DND-41 (cell line): ENCODE measurements at regions not wholly inside any gene's neighbourhood (a gene's known extent, or its start where the extent isn't known, plus 50 kb on each side); places are given as distances from the start of the nearest gene placed in this dataset.

Experiments
- ATAC-seq: fragments of 200-7000 bp; cut with Tn5 transposase; 3 replicates; pipeline ENCODE4 v1.9.1; 2021; ENCODE audit warnings: low read depth; ENCODE audit not compliant: insufficient read depth
- DNase-seq: peaks from one replicate; pipeline ENCODE4 v3.0.0-alpha.2; 2020
- H2AFZ ChIP-seq: 2 replicates; pipeline ENCODE4 v1.6.0; 2012; ENCODE audit warnings: low read depth, low read length
- H3K27ac ChIP-seq: 2 replicates; pipeline ENCODE4 v1.5.1; 2012; ENCODE audit warnings: low read length, inconsistent platforms
- H3K27me3 ChIP-seq: fragments of 200-600 bp; sonication (generic); 2 replicates; pipeline ENCODE4 v1.6.0; 2012; ENCODE audit warnings: low read length, mild to moderate bottlenecking, inconsistent platforms; ENCODE audit not compliant: insufficient read depth, poor library complexity
- H3K36me3 ChIP-seq: 2 replicates; pipeline ENCODE4 v1.5.1; 2012; ENCODE audit warnings: low read length, inconsistent platforms; ENCODE audit not compliant: insufficient read depth
- H3K4me1 ChIP-seq: 2 replicates; pipeline ENCODE4 v1.5.1; 2012; ENCODE audit warnings: mild to moderate bottlenecking, low read length; ENCODE audit not compliant: insufficient read depth
- H3K4me2 ChIP-seq: 2 replicates; pipeline ENCODE4 v1.6.0; 2012; ENCODE audit warnings: mild to moderate bottlenecking, moderate library complexity, low read length, inconsistent platforms; ENCODE audit not compliant: insufficient read depth
- H3K4me3 ChIP-seq, 2 experiments: fragments of 200-600 bp in 1 of 2; shearing (Covaris generic) in 1 of 2; 2 replicates each; pipeline ENCODE4 v1.5.1; 2012 to 2016; ENCODE audit warnings: inconsistent platforms in 2 of 2, low read length in 2 of 2, mild to moderate bottlenecking in 2 of 2, low read depth in 1 of 2, moderate library complexity in 1 of 2
- H3K79me2 ChIP-seq: 2 replicates; pipeline ENCODE4 v1.6.0; 2012; ENCODE audit warnings: low read length, inconsistent platforms; ENCODE audit not compliant: insufficient read depth
- H3K9ac ChIP-seq: 2 replicates; pipeline ENCODE4 v1.6.0; 2012; ENCODE audit warnings: low read depth, mild to moderate bottlenecking, inconsistent platforms, low read length, moderate library complexity
- H3K9me3 ChIP-seq: 2 replicates; pipeline ENCODE4 v1.5.1; 2012; ENCODE audit warnings: low read length, moderate library complexity, mild to moderate bottlenecking, inconsistent platforms; ENCODE audit not compliant: insufficient read depth, severe bottlenecking
- H4K20me1 ChIP-seq: 2 replicates; pipeline ENCODE4 v1.6.0; 2012; ENCODE audit warnings: low read length; ENCODE audit not compliant: insufficient read depth
- EZH2 ChIP-seq: IDR thresholded peaks from 3 replicates; pipeline ENCODE4 v1.6.1; 2012; ENCODE audit warnings: borderline replicate concordance, low read depth, mild to moderate bottlenecking, moderate library complexity, low read length, inconsistent platforms; ENCODE audit not compliant: severe bottlenecking
- TF ChIP-seq, protein P1 (sequence below): IDR thresholded peaks from 2 replicates; pipeline ENCODE4 v1.5.1; 2012; ENCODE audit warnings: borderline replicate concordance, low read length, moderate library complexity, mild to moderate bottlenecking; ENCODE audit not compliant: poor library complexity, severe bottlenecking; ENCODE audit errors: extremely low read depth

GRCh38 chr3:31417486-31417885 is 115.2 kb upstream of the STT3B start:
- Histone ChIP-seq H3K36me3 (no peaks in the 10 kb centered on the region), H3K27me3 (no peaks in the 10 kb centered on the region), H3K9me3 (no peaks in the 10 kb centered on the region), H3K27ac (no peak overlapping the region), H3K4me1 (no peaks in the 10 kb centered on the region), H3K4me2 (no peak overlapping the region), H3K79me2 (no peaks in the 10 kb centered on the region), H3K9ac (no peak overlapping the region), H4K20me1 (no peaks in the 10 kb centered on the region), H2AFZ (no peak overlapping the region), H3K4me3 (no peak overlapping the region)
- ATAC-seq (no peak), DNase-seq (no peak)
- no peak for TF ChIP-seq EZH2
- TF ChIP-seq, protein P1, sequence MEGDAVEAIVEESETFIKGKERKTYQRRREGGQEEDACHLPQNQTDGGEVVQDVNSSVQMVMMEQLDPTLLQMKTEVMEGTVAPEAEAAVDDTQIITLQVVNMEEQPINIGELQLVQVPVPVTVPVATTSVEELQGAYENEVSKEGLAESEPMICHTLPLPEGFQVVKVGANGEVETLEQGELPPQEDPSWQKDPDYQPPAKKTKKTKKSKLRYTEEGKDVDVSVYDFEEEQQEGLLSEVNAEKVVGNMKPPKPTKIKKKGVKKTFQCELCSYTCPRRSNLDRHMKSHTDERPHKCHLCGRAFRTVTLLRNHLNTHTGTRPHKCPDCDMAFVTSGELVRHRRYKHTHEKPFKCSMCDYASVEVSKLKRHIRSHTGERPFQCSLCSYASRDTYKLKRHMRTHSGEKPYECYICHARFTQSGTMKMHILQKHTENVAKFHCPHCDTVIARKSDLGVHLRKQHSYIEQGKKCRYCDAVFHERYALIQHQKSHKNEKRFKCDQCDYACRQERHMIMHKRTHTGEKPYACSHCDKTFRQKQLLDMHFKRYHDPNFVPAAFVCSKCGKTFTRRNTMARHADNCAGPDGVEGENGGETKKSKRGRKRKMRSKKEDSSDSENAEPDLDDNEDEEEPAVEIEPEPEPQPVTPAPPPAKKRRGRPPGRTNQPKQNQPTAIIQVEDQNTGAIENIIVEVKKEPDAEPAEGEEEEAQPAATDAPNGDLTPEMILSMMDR: no peak

GRCh38 chr3:31420311-31420710 is 112.4 kb upstream of the STT3B start:
- Histone ChIP-seq H3K4me2 (no peak overlapping the region), H3K9me3 (no peaks in the 10 kb centered on the region), H3K4me1 (0 out of 2 replicates have a peak, but pooled peaks cover 5% of the 10 kb centered on the region), H3K9ac (no peak overlapping the region), H3K27me3 (no peaks in the 10 kb centered on the region), H2AFZ (no peak overlapping the region), H3K79me2 (no peaks in the 10 kb centered on the region), H3K36me3 (no peaks in the 10 kb centered on the region), H4K20me1 (no peaks in the 10 kb centered on the region), H3K4me3 (no peak overlapping the region), H3K27ac (no peak overlapping the region)
- DNase-seq: no peak
- TF ChIP-seq, protein P1: no peak
- TF ChIP-seq EZH2: no peak
- ATAC-seq: no peak

GRCh38 chr3:31421314-31422048 is 111.2 kb upstream of the STT3B start:
- TF ChIP-seq EZH2: no peak
- TF ChIP-seq, protein P1: no peak
- H3K4me1 ChIP-seq: 0 out of 2 replicates have a peak, but pooled peaks cover 5% of the 10 kb centered on the region
- H3K4me2 ChIP-seq: no peak overlapping the region
- H3K27me3 ChIP-seq: no peaks in the 10 kb centered on the region
- no peak overlapping the region for H2AFZ ChIP-seq
- H3K4me3 ChIP-seq: no peak overlapping the region
- no peaks in the 10 kb centered on the region for H3K9me3 ChIP-seq
- no peak overlapping the region for H3K9ac ChIP-seq
- no peaks in the 10 kb centered on the region for H4K20me1 ChIP-seq
- no peak for DNase-seq
- no peaks in the 10 kb centered on the region for H3K36me3 ChIP-seq
- H3K79me2 ChIP-seq: no peaks in the 10 kb centered on the region
- ATAC-seq: no peak
- H3K27ac ChIP-seq: no peak overlapping the region
